ENCODE measurements at regions not wholly inside any gene's neighbourhood (a gene's known extent, or its start where the extent isn't known, plus 50 kb on each side); places are given as distances from the start of the nearest gene placed in this dataset.

GRCh38 chr7:135801877-135802276 is 53.3 kb upstream of the FAM180A start:
- TF ChIP-seq CTCF (IDR thresholded peaks at IDR 0.05): no peak
- no peak for TF ChIP-seq POLR2AphosphoS5 (IDR thresholded peaks at IDR 0.05)

Data from breast epithelium (tissue), 3 donors.